HG02623 (cell line): ENCODE measurements at regions not wholly inside any gene's neighbourhood (a gene's known extent, or its start where the extent isn't known, plus 50 kb on each side); places are given as distances from the start of the nearest gene placed in this dataset.

Source experiments
- ATAC-seq: cut with Tn5 transposase; IDR thresholded peaks from one replicate; pipeline ENCODE4 v1.9.1; 2021; ENCODE audit warnings: moderate library complexity; ENCODE audit not compliant: unreplicated experiment

- ATAC-seq, result no peak
Observed at GRCh38 chr2:43109261-43109743, 117.1 kb downstream of the ZFP36L2 start.

- ATAC-seq, result no peak
Observed at GRCh38 chr2:43107679-43108078, 118.7 kb downstream of the ZFP36L2 start.

- ATAC-seq, result no peak
Observed at GRCh38 chr2:43106559-43107527, 119.6 kb downstream of the ZFP36L2 start.

- no peak for ATAC-seq
Observed at GRCh38 chr2:43105586-43106558, 120.5 kb downstream of the ZFP36L2 start.

- no peak for ATAC-seq
Observed at GRCh38 chr2:43104763-43105162, 121.6 kb downstream of the ZFP36L2 start.

GRCh38 chr2:43104106-43104505, 122.3 kb downstream of the ZFP36L2 start:
- no peak for ATAC-seq

GRCh38 chr2:43103093-43103404, 123.4 kb downstream of the ZFP36L2 start:
- ATAC-seq, result no peak

- no peak for ATAC-seq
Observed at GRCh38 chr2:43102366-43103092, 123.9 kb downstream of the ZFP36L2 start.

- ATAC-seq, result no peak
Observed at GRCh38 chr2:43101751-43102150, 124.7 kb downstream of the ZFP36L2 start.

- no peak for ATAC-seq
Observed at GRCh38 chr2:43100883-43101662, 125.3 kb downstream of the ZFP36L2 start.

GRCh38 chr2:43100362-43100882, 126.0 kb downstream of the ZFP36L2 start:
- ATAC-seq, result no peak

GRCh38 chr2:43099797-43100196, 126.6 kb downstream of the ZFP36L2 start:
- no peak for ATAC-seq

GRCh38 chr2:43098539-43098938, 127.9 kb downstream of the ZFP36L2 start:
- ATAC-seq, result no peak

- ATAC-seq, result no peak
Observed at GRCh38 chr2:43097644-43098408, 128.6 kb downstream of the ZFP36L2 start.

- ATAC-seq, result no peak
Observed at GRCh38 chr2:43095533-43096295, 130.7 kb downstream of the ZFP36L2 start.

GRCh38 chr2:43092520-43093179, 133.8 kb downstream of the ZFP36L2 start:
- no peak for ATAC-seq

GRCh38 chr2:43090317-43090716, 136.1 kb downstream of the ZFP36L2 start:
- no peak for ATAC-seq
